Neural progenitor cell (in vitro differentiated cells): ENCODE measurements at regions not wholly inside any gene's neighbourhood (a gene's known extent, or its start where the extent isn't known, plus 50 kb on each side); places are given as distances from the start of the nearest gene placed in this dataset.
"Not testable (repeated sequence)": the region's sequence is repeated elsewhere in the genome, so short reads cannot be mapped to it uniquely, and the experiment has no call there.

Experiments
- DNase-seq: peaks from one replicate; pipeline ENCODE4 v3.0.0-alpha.2; 2016; ENCODE audit warnings: low spot score
- H2AFZ ChIP-seq: fragments of 200-600 bp; sonication (generic); replicated peaks from 2 replicates; pipeline ENCODE4 v1.6.1; 2016; ENCODE audit warnings: antibody characterized with exemption
- H3F3A ChIP-seq: fragments of 200-600 bp; sonication (generic); 2 replicates; pipeline ENCODE4 v1.6.1; 2016; ENCODE audit warnings: antibody characterized with exemption, low read depth
- H3K27ac ChIP-seq: fragments of 200-600 bp; sonication (generic); 2 replicates; pipeline ENCODE4 v1.5.1; 2016; ENCODE audit warnings: mild to moderate bottlenecking
- H3K27me3 ChIP-seq: fragments of 200-600 bp; sonication (generic); 2 replicates; pipeline ENCODE4 v1.6.1; 2016; ENCODE audit warnings: mild to moderate bottlenecking, moderate library complexity
- H3K36me3 ChIP-seq: fragments of 200-600 bp; sonication (generic); 2 replicates; pipeline ENCODE4 v1.5.1; 2016
- H3K4me1 ChIP-seq: fragments of 200-600 bp; sonication (generic); 2 replicates; pipeline ENCODE4 v1.6.1; 2016; ENCODE audit warnings: mixed run types
- H3K4me2 ChIP-seq: fragments of 200-600 bp; sonication (generic); 2 replicates; pipeline ENCODE4 v1.6.1; 2016
- H3K4me3 ChIP-seq: fragments of 200-600 bp; sonication (generic); 2 replicates; pipeline ENCODE4 v1.5.1; 2016
- H3K79me2 ChIP-seq: fragments of 200-600 bp; sonication (generic); 2 replicates; pipeline ENCODE4 v1.6.1; 2016; ENCODE audit warnings: low read depth
- H3K9ac ChIP-seq: fragments of 200-600 bp; sonication (generic); 2 replicates; pipeline ENCODE4 v1.6.1; 2016
- H3K9me3 ChIP-seq: fragments of 200-600 bp; sonication (generic); 2 replicates; pipeline ENCODE4 v1.5.1; 2016; ENCODE audit warnings: low read depth
- H4K20me1 ChIP-seq: fragments of 200-600 bp; sonication (generic); 2 replicates; pipeline ENCODE4 v1.6.1; 2016; ENCODE audit warnings: low read depth
- H3K27ac Mint-ChIP-seq: 3 replicates; pipeline ENCODE4 v1.8.0; 2021; ENCODE audit warnings: mixed read lengths
- H3K27me3 Mint-ChIP-seq: 2 replicates; pipeline ENCODE4 v1.8.0; 2022; ENCODE audit warnings: low read depth, mild to moderate bottlenecking, inconsistent platforms, moderate library complexity, mixed read lengths; ENCODE audit not compliant: insufficient read depth
- H3K36me3 Mint-ChIP-seq: 3 replicates; pipeline ENCODE4 v1.8.0; 2021; ENCODE audit warnings: mixed read lengths
- H3K4me1 Mint-ChIP-seq: 3 replicates; pipeline ENCODE4 v1.8.0; 2021; ENCODE audit warnings: mixed read lengths
- H3K4me3 Mint-ChIP-seq: 3 replicates; pipeline ENCODE4 v1.8.0; 2021; ENCODE audit warnings: mild to moderate bottlenecking, moderate library complexity, mixed read lengths
- H3K9me3 Mint-ChIP-seq: 3 replicates; pipeline ENCODE4 v1.8.0; 2020; ENCODE audit warnings: mixed read lengths
- CTCF ChIP-seq: fragments of 200-600 bp; sonication (generic); IDR thresholded peaks from 2 replicates; pipeline ENCODE4 v1.5.1; 2017; ENCODE audit warnings: antibody characterized with exemption, mild to moderate bottlenecking
- EZH2 ChIP-seq: fragments of 200-600 bp; sonication (generic); IDR thresholded peaks from 2 replicates; pipeline ENCODE4 v1.6.1; 2017; ENCODE audit warnings: antibody characterized with exemption, mild to moderate bottlenecking, moderate library complexity
- EZH2phosphoT487 ChIP-seq: fragments of 200-600 bp; sonication (generic); IDR thresholded peaks from 2 replicates; pipeline ENCODE4 v1.6.1; 2017; ENCODE audit warnings: antibody characterized with exemption

DNA sequence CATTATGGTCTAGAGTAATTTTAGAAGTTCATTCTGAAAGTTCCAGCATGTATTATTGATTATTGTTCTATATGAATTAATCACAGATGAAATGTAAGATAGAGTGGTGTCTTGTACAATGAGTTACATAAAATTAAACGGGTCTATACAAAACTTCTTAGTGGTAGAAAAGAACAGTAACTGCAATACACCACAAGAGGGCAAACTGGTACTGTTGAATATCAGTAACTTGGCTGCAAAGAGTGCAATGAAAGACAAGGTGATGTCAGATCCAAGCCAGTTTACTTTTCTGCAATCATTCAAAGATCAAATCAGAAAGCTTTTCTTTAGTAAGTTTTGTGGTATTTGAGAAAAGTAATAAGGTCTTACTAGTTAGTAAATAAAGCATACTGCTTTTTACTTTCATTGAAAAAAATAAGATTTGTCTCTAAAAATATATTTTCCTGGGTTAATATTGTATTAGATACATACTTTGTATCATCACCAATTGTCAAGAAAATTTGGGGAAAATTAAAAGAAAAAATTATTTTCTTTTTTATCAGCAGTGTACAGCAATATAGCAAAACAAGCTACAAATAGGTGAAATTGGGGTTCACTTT, 66.4 kb upstream of the BTG3 start:
- Histone ChIP-seq H3K79me2 (no peaks in the 10 kb centered on the region), H2AFZ (no peak overlapping the region), H3K9ac (no peak overlapping the region), H3K36me3 (no peaks in the 10 kb centered on the region), H3K9me3 (no peaks in the 10 kb centered on the region), H3K4me2 (no peak overlapping the region), H3F3A (peaks cover 5% of the 10 kb centered on the region), H3K27me3 (no peaks in the 10 kb centered on the region), H3K4me1 (peaks cover 13% of the 10 kb centered on the region), H3K27ac (no peak overlapping the region), H4K20me1 (no peaks in the 10 kb centered on the region), H3K4me3 (no peak overlapping the region)
- no peak overlapping the region for H3K27ac Mint-ChIP-seq
- no peaks in the 10 kb centered on the region for H3K27me3 Mint-ChIP-seq
- no peaks in the 10 kb centered on the region for H3K9me3 Mint-ChIP-seq
- peaks cover 10% of the 10 kb centered on the region for H3K4me1 Mint-ChIP-seq
- no peaks in the 10 kb centered on the region for H3K36me3 Mint-ChIP-seq
- TF ChIP-seq EZH2 (no peak), CTCF (peak; percentile 85)
- peak; percentile 69 for DNase-seq
- no peak overlapping the region for H3K4me3 Mint-ChIP-seq

GRCh38 chr21:17676930-17677329, 64.2 kb upstream of the BTG3 start:
- H3K4me1 ChIP-seq = peaks cover 26% of the 10 kb centered on the region
- not testable (repeated sequence) for H2AFZ ChIP-seq, H3K27ac ChIP-seq, DNase-seq, H3K27me3 ChIP-seq, H3K4me3 ChIP-seq, H3K27me3 Mint-ChIP-seq, H3K4me2 ChIP-seq, H3K79me2 ChIP-seq, H3K4me3 Mint-ChIP-seq, H3K9me3 Mint-ChIP-seq, H3F3A ChIP-seq, H4K20me1 ChIP-seq, H3K36me3 Mint-ChIP-seq, H3K9ac ChIP-seq, H3K9me3 ChIP-seq, H3K27ac Mint-ChIP-seq, H3K36me3 ChIP-seq
- peaks cover 20% of the 10 kb centered on the region for H3K4me1 Mint-ChIP-seq

- no peak for DNase-seq
- Histone ChIP-seq H3K79me2 (no peaks in the 10 kb centered on the region), H3K9me3 (no peaks in the 10 kb centered on the region), H3K4me1 (peaks cover 26% of the 10 kb centered on the region), H3F3A (peaks cover 5% of the 10 kb centered on the region), H3K27me3 (no peaks in the 10 kb centered on the region), H3K36me3 (no peaks in the 10 kb centered on the region), H3K4me2 (peak overlapping the region; percentile 25), H3K27ac (no peak overlapping the region), H3K9ac (no peak overlapping the region), H2AFZ (peak overlapping the region; percentile 11), H3K4me3 (no peak overlapping the region), H4K20me1 (no peaks in the 10 kb centered on the region)
- TF ChIP-seq CTCF = no peak
- no peak for TF ChIP-seq EZH2
- no peak for TF ChIP-seq EZH2phosphoT487
- H3K9me3 Mint-ChIP-seq = no peaks in the 10 kb centered on the region
- no peak overlapping the region for H3K27ac Mint-ChIP-seq
- no peaks in the 10 kb centered on the region for H3K27me3 Mint-ChIP-seq
- no peak overlapping the region for H3K4me3 Mint-ChIP-seq
- no peaks in the 10 kb centered on the region for H3K36me3 Mint-ChIP-seq
- peaks cover 20% of the 10 kb centered on the region for H3K4me1 Mint-ChIP-seq
Observed at GRCh38 chr21:17674106-17674505, 61.4 kb upstream of the BTG3 start.

DNA sequence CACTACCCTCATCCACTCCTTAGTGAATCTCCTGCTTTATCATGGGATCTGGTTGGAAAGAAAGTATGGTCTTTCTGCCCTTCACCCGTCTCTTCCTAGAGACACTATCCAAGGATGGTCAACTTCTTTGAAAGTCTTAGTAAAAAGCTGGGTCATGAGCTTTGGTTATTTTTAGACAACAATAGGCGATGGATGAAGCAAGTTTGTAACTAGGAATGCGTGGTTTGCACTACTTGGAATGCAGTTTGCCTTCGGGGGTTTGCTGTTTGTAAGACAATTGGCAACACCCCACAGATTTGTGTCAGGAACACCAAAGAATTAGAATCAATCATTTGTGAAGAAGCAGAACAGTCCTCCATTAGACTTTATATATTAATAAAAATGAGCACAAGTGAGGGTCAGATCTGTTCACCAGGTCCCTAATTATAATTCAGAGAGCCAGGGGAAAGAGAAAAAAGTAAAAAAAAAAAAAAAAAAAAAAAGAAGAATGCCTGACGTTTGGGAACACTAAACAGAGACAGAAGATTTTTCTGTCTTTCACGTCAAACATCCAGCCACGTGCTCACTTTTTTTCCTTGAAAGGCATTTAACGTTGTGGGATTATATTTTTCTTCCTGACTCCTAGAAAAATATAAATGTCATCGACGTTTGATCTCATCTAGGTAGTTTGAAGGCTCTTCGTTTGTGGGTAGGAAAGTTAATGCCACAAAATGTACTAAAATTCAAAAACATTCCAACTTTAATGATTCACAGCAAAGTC, 60.7 kb upstream of the BTG3 start:
- H3K4me3 Mint-ChIP-seq = no peak overlapping the region
- TF ChIP-seq CTCF = no peak
- no peak for TF ChIP-seq EZH2
- TF ChIP-seq EZH2phosphoT487 = no peak

More for the DNA sequence above, 60.7 kb upstream of the BTG3 start:
- Mint-ChIP-seq H3K9me3 (no peaks in the 10 kb centered on the region), H3K27ac (no peak overlapping the region), H3K36me3 (no peaks in the 10 kb centered on the region), H3K4me1 (peaks cover 27% of the 10 kb centered on the region), H3K27me3 (no peaks in the 10 kb centered on the region)
- Histone ChIP-seq H3K36me3 (no peaks in the 10 kb centered on the region), H3K4me3 (no peak overlapping the region), H3F3A (peaks cover 10% of the 10 kb centered on the region), H4K20me1 (no peaks in the 10 kb centered on the region), H3K4me1 (peaks cover 31% of the 10 kb centered on the region), H3K27ac (no peak overlapping the region), H3K9ac (no peak overlapping the region), H3K4me2 (peak overlapping the region; percentile 32), H3K79me2 (no peaks in the 10 kb centered on the region), H3K27me3 (no peaks in the 10 kb centered on the region), H2AFZ (peak overlapping the region; percentile 82), H3K9me3 (no peaks in the 10 kb centered on the region)
- peak; percentile 33 for DNase-seq
